ENCODE measurements at regions not wholly inside any gene's neighbourhood (a gene's known extent, or its start where the extent isn't known, plus 50 kb on each side); places are given as distances from the start of the nearest gene placed in this dataset.

DNA sequence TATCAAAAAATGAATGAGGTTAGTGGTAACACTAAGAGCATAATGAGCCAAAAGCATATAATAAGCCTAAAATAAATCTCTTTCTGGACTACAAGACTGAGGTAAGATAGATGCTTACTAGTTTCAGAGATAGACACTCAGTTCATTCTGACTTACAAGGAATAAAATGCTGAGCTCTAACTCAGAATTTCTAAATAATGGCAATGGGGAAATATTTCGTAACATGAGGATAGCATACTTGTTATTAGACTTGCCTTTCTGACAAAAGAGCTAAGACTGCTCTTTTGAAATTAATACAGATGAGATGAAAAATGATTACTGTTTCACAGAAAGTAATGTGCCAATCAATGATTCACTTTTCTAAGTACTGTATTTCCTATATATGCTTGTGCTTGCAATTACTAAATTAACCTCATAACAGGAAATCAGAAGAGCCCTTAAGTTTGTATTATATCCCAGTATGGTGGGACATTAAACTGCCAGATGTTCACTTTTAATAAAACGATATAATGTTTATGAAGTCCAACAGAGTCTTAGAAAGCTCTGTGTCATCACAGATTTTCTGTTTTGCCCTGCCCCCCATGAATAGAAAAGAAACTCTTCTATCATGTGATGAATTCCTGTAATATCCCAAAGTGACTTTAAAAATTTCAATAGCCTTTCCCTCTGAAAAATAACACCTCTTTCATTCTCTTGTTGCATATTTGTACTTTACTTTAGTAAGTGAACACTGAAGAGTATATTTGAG lies 2771.0 kb upstream of the PCDH20 start:
- no peak for TF ChIP-seq CSDC2 (CRISPR knock-in tag; IDR thresholded peaks at IDR 0.05)
- no peak for TF ChIP-seq ZFP3 (CRISPR knock-in tag; IDR thresholded peaks at IDR 0.05)
- TF ChIP-seq ZFP30 (CRISPR knock-in tag; IDR thresholded peaks at IDR 0.05) = no peak
- TF ChIP-seq PPARA (CRISPR knock-in tag; IDR thresholded peaks at IDR 0.05; ENCODE audit: borderline replicate concordance) = no peak
- TF ChIP-seq ZC3H10 (CRISPR knock-in tag; IDR thresholded peaks at IDR 0.05) = no peak
- TF ChIP-seq, protein P1, sequence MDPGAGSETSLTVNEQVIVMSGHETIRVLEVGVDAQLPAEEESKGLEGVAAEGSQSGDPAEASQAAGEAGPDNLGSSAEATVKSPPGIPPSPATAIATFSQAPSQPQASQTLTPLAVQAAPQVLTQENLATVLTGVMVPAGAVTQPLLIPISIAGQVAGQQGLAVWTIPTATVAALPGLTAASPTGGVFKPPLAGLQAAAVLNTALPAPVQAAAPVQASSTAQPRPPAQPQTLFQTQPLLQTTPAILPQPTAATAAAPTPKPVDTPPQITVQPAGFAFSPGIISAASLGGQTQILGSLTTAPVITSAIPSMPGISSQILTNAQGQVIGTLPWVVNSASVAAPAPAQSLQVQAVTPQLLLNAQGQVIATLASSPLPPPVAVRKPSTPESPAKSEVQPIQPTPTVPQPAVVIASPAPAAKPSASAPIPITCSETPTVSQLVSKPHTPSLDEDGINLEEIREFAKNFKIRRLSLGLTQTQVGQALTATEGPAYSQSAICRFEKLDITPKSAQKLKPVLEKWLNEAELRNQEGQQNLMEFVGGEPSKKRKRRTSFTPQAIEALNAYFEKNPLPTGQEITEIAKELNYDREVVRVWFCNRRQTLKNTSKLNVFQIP (CRISPR knock-in tag; IDR thresholded peaks at IDR 0.05; ENCODE audit: borderline replicate concordance, low read depth) = no peak
- TF ChIP-seq ZNF565 (CRISPR knock-in tag; conservative IDR thresholded peaks at IDR 0.05; ENCODE audit: low read depth) = no peak
- no peak for ATAC-seq

DNA sequence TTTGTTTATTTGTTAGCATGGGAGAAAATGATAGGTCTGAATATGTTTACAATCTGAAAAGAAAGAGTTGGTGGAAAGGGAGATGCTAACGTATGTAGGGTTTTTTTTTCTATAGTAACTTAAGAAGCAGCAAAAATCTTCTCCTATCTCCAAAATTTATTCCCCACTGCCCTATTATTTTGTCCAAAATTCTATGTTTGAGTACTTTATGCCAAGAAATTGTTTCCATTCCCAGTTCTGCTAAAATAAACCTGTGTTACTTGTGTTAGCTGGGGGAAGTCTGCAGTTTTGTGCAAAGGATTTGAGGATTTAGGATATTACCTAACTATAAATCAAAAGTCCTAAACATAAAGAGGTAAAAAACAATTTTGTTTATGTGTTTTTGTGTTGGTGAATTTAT lies 2770.4 kb upstream of the PCDH20 start:
- ATAC-seq = no peak
- TF ChIP-seq TOX (CRISPR knock-in tag; IDR thresholded peaks at IDR 0.05; ENCODE audit: borderline replicate concordance) (no peak), GLIS3 (CRISPR knock-in tag; IDR thresholded peaks at IDR 0.05) (no peak)

DNA sequence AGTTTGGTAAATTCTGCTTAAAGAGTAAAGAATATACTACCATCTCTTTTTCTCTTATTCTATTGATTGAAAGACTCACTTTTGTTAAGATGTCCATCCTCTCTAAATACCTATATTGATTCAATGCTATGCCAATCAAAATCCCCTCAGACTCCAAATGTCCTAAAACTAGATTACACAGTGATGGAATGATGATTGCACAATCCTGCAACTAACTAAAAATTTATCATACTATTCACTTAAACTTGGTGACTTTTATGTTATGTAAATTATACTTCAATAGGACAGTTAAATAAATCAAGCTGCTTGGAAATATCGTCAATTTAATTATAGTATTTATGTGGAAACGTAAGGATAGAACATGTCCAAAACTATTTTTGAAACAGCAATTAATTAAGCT lies 2765.1 kb upstream of the PCDH20 start:
- ATAC-seq = no peak
- TF ChIP-seq RARB (CRISPR knock-in tag; IDR thresholded peaks at IDR 0.05) (no peak), PPARA (CRISPR knock-in tag; IDR thresholded peaks at IDR 0.05; ENCODE audit: borderline replicate concordance) (no peak), TCF4 (CRISPR knock-in tag; IDR thresholded peaks at IDR 0.05; ENCODE audit: borderline replicate concordance) (no peak)

DNA sequence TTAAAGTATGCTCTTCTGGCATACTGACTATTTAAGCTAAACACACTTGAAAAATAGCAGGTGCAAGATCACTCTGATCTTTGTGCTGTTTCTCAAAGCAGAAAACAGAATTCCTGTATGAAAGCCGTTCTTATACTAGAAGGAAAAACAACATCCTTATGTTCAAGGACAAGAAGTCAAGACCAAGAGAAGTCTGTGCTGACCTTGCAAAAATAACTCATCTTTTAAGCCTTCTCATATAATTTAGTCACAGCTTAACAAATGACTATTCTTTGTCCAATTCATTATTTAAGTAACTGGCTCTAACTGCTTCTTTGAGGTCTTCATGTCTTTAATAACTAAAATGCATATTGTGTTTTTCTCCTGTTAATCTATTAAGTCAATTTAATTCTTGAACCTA lies 2750.2 kb upstream of the PCDH20 start:
- TF ChIP-seq BACH2 (CRISPR knock-in tag; IDR thresholded peaks at IDR 0.05; ENCODE audit: borderline replicate concordance) (no peak), ZNF70 (CRISPR knock-in tag; IDR thresholded peaks at IDR 0.05) (no peak), ISL1 (CRISPR knock-in tag; IDR thresholded peaks at IDR 0.05) (no peak), ZFP30 (CRISPR knock-in tag; IDR thresholded peaks at IDR 0.05) (no peak), GLIS3 (CRISPR knock-in tag; IDR thresholded peaks at IDR 0.05) (no peak), TOX (CRISPR knock-in tag; IDR thresholded peaks at IDR 0.05; ENCODE audit: borderline replicate concordance) (no peak), ZNF565 (CRISPR knock-in tag; conservative IDR thresholded peaks at IDR 0.05; ENCODE audit: low read depth) (no peak), RARB (CRISPR knock-in tag; IDR thresholded peaks at IDR 0.05) (no peak), OSR1 (CRISPR knock-in tag; IDR thresholded peaks at IDR 0.05) (no peak), ZNF8 (CRISPR knock-in tag; IDR thresholded peaks at IDR 0.05) (no peak), CSDC2 (CRISPR knock-in tag; IDR thresholded peaks at IDR 0.05) (no peak), PPARA (CRISPR knock-in tag; IDR thresholded peaks at IDR 0.05; ENCODE audit: borderline replicate concordance) (no peak), SNAI2 (CRISPR knock-in tag; IDR thresholded peaks at IDR 0.05) (no peak), ARNTL (CRISPR knock-in tag; IDR thresholded peaks at IDR 0.05; ENCODE audit: borderline replicate concordance, low read depth) (no peak)
- TF ChIP-seq, protein P2, sequence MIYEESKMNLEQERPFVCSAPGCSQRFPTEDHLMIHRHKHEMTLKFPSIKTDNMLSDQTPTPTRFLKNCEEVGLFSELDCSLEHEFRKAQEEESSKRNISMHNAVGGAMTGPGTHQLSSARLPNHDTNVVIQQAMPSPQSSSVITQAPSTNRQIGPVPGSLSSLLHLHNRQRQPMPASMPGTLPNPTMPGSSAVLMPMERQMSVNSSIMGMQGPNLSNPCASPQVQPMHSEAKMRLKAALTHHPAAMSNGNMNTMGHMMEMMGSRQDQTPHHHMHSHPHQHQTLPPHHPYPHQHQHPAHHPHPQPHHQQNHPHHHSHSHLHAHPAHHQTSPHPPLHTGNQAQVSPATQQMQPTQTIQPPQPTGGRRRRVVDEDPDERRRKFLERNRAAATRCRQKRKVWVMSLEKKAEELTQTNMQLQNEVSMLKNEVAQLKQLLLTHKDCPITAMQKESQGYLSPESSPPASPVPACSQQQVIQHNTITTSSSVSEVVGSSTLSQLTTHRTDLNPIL (CRISPR knock-in tag; IDR thresholded peaks at IDR 0.05; ENCODE audit: low read depth) = no peak
- TF ChIP-seq, protein P3, sequence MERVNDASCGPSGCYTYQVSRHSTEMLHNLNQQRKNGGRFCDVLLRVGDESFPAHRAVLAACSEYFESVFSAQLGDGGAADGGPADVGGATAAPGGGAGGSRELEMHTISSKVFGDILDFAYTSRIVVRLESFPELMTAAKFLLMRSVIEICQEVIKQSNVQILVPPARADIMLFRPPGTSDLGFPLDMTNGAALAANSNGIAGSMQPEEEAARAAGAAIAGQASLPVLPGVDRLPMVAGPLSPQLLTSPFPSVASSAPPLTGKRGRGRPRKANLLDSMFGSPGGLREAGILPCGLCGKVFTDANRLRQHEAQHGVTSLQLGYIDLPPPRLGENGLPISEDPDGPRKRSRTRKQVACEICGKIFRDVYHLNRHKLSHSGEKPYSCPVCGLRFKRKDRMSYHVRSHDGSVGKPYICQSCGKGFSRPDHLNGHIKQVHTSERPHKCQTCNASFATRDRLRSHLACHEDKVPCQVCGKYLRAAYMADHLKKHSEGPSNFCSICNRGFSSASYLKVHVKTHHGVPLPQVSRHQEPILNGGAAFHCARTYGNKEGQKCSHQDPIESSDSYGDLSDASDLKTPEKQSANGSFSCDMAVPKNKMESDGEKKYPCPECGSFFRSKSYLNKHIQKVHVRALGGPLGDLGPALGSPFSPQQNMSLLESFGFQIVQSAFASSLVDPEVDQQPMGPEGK (CRISPR knock-in tag; IDR thresholded peaks at IDR 0.05; ENCODE audit: borderline replicate concordance) = no peak
- TF ChIP-seq, protein P1 (CRISPR knock-in tag; IDR thresholded peaks at IDR 0.05; ENCODE audit: borderline replicate concordance, low read depth) = no peak
- ATAC-seq = no peak

DNA sequence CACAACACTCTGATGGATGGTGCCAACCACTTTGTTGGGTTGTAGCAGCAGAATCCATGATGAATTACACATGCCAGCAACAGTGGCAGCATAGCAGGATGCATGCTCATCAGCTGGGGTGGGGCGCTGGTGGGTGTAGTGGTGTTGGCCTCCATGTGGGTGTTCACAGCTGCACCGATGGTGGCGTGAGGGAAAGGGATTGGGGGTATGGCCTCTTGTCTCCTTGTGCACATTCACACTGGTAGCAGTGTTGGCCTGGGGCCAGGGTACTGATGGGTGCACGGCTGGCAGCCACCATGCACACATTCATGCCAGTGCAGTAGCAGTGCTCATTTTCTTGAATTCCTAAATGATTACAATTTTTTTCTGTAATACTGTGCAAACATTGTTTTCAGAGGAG lies 2748.8 kb upstream of the PCDH20 start:
- ATAC-seq = no peak
- TF ChIP-seq, protein P4, sequence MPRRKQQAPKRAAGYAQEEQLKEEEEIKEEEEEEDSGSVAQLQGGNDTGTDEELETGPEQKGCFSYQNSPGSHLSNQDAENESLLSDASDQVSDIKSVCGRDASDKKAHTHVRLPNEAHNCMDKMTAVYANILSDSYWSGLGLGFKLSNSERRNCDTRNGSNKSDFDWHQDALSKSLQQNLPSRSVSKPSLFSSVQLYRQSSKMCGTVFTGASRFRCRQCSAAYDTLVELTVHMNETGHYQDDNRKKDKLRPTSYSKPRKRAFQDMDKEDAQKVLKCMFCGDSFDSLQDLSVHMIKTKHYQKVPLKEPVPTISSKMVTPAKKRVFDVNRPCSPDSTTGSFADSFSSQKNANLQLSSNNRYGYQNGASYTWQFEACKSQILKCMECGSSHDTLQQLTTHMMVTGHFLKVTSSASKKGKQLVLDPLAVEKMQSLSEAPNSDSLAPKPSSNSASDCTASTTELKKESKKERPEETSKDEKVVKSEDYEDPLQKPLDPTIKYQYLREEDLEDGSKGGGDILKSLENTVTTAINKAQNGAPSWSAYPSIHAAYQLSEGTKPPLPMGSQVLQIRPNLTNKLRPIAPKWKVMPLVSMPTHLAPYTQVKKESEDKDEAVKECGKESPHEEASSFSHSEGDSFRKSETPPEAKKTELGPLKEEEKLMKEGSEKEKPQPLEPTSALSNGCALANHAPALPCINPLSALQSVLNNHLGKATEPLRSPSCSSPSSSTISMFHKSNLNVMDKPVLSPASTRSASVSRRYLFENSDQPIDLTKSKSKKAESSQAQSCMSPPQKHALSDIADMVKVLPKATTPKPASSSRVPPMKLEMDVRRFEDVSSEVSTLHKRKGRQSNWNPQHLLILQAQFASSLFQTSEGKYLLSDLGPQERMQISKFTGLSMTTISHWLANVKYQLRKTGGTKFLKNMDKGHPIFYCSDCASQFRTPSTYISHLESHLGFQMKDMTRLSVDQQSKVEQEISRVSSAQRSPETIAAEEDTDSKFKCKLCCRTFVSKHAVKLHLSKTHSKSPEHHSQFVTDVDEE (CRISPR knock-in tag; IDR thresholded peaks at IDR 0.05) = no peak
- TF ChIP-seq, protein P1 (CRISPR knock-in tag; IDR thresholded peaks at IDR 0.05; ENCODE audit: borderline replicate concordance, low read depth) = no peak
- no peak for TF ChIP-seq ZNF8 (CRISPR knock-in tag; IDR thresholded peaks at IDR 0.05)
- TF ChIP-seq RARB (CRISPR knock-in tag; IDR thresholded peaks at IDR 0.05) = no peak
- TF ChIP-seq GLIS3 (CRISPR knock-in tag; IDR thresholded peaks at IDR 0.05) = no peak
- no peak for TF ChIP-seq PPARA (CRISPR knock-in tag; IDR thresholded peaks at IDR 0.05; ENCODE audit: borderline replicate concordance)
- no peak for TF ChIP-seq ZFP30 (CRISPR knock-in tag; IDR thresholded peaks at IDR 0.05)
- TF ChIP-seq ZC3H10 (CRISPR knock-in tag; IDR thresholded peaks at IDR 0.05) = no peak
- no peak for TF ChIP-seq ARNTL (CRISPR knock-in tag; IDR thresholded peaks at IDR 0.05; ENCODE audit: borderline replicate concordance, low read depth)
- no peak for TF ChIP-seq ZFP3 (CRISPR knock-in tag; IDR thresholded peaks at IDR 0.05)
- no peak for TF ChIP-seq CSDC2 (CRISPR knock-in tag; IDR thresholded peaks at IDR 0.05)
- TF ChIP-seq ZNF565 (CRISPR knock-in tag; conservative IDR thresholded peaks at IDR 0.05; ENCODE audit: low read depth) = no peak
- no peak for TF ChIP-seq OSR1 (CRISPR knock-in tag; IDR thresholded peaks at IDR 0.05)
